Ureter (tissue), 1 donor: ENCODE measurements at regions not wholly inside any gene's neighbourhood (a gene's known extent, or its start where the extent isn't known, plus 50 kb on each side); places are given as distances from the start of the nearest gene placed in this dataset.
"Not testable (repeated sequence)": the region's sequence is repeated elsewhere in the genome, so short reads cannot be mapped to it uniquely, and the experiment has no call there.

ENCODE experiments used
- DNase-seq: peaks from one replicate; pipeline ENCODE4 v3.0.0-alpha.2; 2020; ENCODE audit warnings: low spot score
- donor health status: DM: yes; HTN: yes; CAD: no.

DNA sequence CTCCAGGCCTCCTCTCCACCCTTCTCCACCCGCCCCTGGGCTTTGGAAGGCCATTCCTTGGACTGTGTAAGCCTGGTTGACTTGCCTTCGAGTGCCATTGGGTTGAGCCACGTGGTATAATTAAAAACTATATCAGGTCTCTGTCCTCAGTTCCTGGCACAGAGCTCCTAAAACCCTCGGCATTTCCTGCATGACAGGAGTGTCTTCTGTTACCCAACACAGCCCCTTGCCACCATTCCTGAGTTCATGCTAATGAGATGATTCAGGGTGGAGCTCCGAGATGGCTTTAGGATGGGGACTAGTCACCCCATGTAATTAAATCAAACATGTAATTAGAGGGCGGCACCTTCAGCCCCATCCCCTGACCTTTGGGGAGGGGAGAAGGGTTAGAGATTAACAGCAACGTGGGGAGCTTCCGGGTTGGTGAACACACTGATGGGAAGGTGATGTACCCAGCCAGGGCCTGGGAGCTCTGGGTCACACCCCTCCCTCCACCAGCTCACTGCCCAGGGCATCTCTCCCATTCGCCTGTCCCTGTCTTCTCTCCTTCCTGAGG lies 256.4 kb downstream of the FAM43A start:
- peak; percentile 18 for DNase-seq

DNA sequence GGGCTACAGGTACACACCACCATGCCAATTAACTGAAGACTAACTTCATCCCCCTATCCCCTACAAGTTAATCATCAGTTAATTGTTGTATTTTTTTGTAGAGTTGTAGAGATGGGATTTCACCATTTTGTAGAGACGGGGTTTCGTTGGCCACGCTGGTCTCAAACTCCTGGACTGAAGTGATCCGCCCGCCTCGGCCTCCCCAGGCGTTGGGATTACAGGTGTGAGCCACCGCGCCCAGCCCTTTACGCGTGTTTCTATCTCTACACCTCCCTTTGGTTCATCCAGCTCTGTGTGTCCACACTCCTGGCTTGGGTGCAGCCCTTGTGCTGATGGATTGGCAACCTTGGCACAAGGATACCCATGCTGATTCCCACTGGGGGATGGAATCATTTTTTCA lies 258.8 kb downstream of the FAM43A start:
- peak; percentile 12 for DNase-seq

DNA sequence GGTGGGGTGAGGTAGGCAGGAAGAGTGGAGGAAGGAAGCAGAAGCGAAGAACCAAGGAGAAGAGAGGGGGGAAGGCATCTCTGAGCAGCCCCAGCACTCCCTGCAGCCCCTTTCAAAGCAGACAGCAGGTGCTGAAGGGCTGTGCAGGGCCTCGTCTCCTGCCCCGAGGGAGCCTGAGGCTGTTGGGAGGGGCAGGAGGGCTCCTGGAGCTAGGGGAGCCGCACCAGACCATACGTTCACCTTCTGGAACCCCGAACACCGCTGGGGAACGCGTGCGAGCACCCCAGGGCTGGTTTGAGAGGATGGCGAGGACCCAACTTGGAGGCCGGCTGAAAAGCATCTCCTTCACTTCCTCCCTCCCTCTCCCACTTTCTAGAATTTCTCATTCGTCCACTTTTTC lies 259.8 kb downstream of the FAM43A start:
- peak; percentile 33 for DNase-seq

- DNase-seq, result no peak
Measured at GRCh38 chr3:194946091-194946490, 260.4 kb downstream of the FAM43A start.

DNA sequence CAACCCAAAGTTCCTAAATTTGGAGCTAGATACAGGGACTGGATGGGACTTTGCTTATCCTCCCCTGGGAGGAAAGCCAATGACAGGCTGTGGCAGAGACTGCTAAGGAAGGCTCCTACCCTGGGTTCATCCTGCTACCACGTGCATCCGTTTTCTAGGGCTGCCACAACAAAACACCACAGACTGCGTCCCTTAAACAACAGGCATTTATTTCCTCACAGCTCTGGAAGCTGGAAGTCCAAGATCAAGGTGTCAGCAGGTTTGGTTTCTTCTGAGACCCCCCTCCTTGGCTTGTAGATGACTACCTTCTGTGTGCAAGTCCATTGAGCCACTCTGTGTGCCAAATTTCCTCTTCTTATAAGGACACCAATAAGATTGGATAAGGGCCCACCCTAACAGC lies 263.9 kb downstream of the FAM43A start:
- DNase-seq, result no peak

- DNase-seq, result no peak
Measured at GRCh38 chr3:194950906-194951628, 265.4 kb downstream of the FAM43A start.

DNA sequence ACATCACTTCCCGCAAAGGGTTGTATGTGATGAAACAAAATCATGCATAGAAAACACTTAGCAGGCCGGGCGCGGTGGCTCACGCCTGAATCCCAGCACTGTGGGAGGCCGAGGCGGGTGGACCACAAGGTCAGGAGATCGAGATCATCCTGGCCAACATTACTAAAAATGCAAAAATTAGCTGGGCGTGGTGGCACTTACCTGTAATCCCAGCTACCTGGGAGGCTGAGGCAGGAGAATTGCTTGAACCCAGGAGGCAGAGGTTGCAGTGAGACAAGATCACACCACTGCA lies 265.9 kb downstream of the FAM43A start:
- not testable (repeated sequence) for DNase-seq

- DNase-seq, result no peak
Measured at GRCh38 chr3:194951931-194952582, 266.4 kb downstream of the FAM43A start.

DNA sequence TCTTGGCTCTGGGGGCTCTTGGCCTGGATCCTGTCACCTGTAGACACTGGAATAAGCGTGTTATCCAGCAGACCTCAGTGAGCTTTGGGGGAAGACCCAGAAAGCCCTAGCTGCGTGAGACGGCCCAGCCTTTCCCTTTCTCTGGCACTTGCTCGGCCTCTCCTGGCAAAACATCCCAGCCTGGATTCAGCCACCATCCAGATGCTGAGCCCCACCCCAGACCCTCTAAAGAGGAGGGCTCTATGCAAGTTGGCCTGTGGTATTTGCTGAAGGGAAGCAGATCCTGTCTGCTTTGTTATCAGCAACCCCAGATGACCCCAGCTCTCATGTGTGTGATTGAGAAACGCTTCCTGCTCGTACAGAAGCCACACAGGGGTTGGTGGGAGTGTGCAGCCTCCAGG lies 267.2 kb downstream of the FAM43A start:
- no peak for DNase-seq

GRCh38 chr3:194953291-194953690 lies 267.6 kb downstream of the FAM43A start:
- no peak for DNase-seq

DNA sequence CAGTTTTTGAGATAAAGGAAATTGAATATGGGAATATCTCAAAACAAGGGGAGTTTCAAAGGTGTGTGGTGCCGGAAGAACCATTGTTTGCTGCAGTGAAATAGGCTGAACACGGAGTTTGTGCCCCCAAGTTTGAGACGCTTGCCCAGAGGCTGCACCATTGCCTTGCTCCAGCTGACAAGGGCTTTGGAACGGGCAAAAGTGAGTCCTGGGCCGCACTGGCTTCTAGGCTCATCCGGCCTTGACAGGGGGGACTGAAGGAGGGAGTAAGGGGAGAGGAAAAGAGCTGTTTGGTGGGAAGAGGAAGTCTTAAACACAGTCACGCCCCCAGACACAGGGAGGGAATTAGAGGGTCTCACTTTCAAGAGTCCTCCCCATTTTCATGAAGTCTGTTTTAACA lies 269.9 kb downstream of the FAM43A start:
- no peak for DNase-seq

DNA sequence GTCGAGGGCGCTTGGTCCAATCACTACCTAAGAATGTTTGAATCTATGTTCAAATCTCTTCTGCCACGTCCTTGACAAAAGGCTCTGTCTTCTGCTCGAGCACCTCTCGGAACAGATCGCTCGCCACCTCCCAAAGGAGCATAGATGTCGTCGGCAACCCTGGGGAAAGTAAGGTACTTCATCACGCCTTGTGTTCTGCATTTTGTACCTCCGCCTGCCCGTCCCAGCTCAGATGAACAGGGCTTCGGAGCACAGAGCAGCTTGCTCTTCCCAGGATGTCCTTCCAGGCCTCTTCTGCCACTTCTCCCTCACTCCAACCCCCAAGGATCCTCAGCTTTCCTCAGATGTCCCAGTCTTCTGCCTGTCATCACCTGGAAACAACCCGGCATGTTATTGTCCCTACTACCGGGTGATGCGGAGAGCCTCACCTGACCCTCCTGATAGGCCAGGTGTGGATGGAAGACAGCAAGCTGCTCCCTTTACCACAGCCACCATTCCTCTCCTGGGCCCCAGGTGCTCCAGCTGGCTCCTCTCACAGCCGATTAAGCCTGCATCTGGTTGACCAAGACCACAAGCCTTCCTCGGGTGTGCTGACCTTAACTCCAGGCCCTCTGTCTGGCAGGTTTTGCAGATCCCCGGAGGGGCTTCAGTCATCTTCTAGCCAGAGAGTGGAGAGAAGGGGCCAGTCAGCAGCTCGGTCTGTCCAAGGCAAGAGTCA lies 270.5 kb downstream of the FAM43A start:
- peak; percentile 23 for DNase-seq

DNA sequence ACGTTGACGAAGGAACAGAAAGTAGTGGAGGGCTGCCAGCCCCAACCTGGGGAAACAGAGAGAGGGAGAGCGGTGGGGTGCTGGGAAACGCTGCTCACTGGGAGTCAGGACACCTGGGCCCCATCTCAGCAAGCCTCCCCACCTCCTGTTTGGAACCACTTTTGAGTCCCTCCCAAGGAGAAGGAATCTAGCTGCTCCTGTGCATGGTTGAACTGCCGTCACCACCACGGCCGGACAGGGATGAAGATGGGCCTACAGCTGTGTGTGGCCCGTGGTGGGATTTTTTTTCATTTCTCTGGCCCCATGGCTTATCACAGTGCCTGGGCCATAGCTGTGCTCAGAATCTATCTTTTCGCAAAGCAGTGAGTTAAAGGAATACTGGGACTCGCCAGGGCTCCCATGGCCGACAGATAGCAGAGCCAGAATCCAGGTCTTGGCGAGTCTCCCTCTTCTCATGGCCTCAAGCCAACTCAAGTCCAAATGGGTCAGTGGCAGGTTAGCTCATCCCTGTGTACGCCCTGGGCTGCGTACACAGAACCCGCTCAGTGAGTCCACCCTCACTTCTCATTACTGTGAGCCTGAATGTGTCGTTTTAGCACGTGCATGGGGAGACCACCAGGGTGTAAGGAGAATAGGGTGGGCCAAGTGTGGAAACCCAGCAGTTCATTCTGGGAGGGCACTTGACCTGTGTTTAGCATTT lies 271.2 kb downstream of the FAM43A start:
- DNase-seq, result peak; percentile 43

GRCh38 chr3:194957743-194958240 lies 272.1 kb downstream of the FAM43A start:
- DNase-seq, result peak; percentile 25

GRCh38 chr3:194959217-194959616 lies 273.5 kb downstream of the FAM43A start:
- DNase-seq, result peak; percentile 25

DNA sequence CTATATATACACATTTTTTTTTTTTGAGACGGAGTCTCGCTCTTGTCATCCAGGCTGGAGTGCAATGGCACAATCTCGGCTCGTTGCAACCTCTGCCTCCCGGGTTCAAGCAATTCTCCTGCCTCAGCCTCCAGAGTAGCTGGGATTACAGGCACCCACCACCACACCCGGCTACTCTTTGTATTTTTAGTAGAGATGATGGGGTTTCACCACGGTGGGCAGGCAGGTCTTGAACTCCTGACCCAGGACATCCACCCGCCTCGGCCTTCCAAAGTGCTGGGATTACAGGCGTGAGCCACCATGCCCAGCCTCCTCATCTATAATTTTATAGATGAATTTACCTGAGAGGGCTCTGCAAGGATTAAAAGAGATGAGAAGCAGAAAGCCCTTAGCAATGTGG lies 274.0 kb downstream of the FAM43A start:
- peak; percentile 9 for DNase-seq

DNA sequence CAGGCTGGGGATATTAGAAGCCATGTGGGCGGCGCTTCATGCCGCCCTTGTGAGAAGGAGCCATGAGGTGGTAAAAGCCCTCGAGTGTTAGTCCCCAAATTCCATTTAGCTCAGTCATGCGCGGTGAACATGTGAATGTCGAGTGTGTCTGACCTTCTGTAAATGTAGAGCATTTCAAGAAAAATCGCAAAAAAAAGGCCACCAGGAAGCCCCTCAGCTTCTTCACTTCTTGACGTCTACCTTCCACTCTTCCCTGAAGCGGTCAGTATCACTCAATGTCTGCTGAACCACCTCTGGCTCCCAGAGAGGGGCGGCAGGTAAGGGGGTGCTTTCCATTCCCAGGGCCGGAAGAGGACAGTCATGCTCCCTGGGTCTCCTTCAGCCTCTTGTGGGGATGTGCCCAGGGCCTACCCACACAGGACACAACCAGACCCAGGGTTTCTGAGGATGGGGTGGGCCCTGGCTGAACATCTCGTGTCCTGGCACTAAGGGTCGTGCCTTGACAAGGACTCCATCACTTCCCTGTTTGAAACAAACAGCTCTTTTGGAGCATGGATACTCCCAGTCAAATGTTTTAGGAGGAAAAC lies 274.9 kb downstream of the FAM43A start:
- peak; percentile 14 for DNase-seq

DNA sequence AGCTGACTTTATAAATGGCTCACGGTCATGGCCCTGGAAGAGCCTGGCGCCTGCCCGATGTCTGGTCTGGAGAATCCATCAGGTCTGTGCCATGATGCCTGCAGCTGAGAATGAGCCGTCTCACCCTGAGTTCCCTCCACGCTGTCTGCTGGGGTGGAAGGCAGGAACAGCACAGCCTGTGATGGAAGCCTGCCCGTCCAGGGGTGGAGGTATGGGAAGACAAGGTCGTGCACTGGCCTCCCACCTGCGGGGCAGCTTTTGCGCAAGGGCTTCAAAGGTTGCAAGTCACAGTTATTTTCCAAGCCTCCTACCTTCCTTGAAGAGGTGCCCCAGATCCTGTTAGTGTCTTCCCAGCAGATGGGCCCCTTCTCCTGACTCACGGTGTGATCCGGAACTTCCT lies 275.5 kb downstream of the FAM43A start:
- DNase-seq, result peak; percentile 15

DNA sequence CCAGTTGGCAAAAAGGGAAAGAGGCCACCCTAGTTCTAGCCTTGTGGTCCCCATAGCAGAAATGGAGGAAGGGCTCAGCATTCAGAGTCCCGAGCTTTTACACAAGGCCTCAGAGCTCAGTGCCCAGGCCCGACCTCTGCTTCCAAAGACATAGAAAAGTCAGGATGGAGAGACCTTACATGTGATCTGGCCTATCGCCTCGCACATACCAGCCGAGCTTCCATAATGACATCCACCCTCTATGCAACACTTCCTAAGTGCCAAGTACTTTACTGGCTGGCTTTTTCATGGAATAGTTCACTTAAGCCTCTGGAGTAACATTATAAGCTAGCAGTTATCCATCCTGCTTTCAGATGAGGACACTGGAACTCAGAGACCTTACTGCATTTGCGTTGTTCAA lies 275.9 kb downstream of the FAM43A start:
- peak; percentile 23 for DNase-seq

GRCh38 chr3:194962056-194962455 lies 276.4 kb downstream of the FAM43A start:
- DNase-seq, result peak; percentile 15

GRCh38 chr3:194964809-194965208 lies 279.1 kb downstream of the FAM43A start:
- peak; percentile 15 for DNase-seq
